ENCODE measurements at regions not wholly inside any gene's neighbourhood (a gene's known extent, or its start where the extent isn't known, plus 50 kb on each side); places are given as distances from the start of the nearest gene placed in this dataset.

DNA sequence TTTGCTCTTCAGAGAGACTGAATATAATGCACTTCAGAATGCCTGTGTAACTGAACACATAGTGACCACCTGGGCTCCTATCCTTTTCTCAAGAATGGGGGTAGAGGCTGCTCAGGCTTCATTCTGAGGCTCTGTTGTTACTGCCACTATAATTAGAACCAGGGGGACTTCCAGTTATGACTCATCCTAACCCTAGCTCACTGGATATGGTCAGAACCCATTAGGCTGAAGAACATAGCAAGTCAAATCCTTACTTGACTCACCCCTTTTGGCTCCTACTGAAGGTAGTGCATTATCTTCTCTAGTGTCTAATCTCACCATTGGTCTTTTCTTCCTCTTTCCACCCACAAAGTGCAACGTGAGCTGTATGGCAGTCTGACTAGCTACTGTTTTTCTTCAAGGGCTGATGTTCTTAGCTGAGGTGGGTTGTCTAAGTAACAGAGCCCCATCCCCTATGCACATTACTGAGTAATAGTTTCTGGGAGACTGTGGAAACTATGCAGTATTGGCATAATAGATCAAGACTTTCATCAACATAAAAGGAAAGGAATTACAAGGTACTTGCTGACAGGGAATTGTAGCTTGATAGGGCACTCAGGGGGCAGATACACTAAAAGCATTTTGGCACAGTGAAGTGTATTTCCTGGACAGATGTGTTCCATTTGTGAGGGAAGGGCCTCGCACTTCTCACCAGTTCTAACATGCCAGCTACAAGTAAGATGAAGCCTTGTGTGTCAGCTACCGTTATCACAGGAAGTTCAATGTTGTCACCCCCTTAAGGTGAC lies 431.0 kb upstream of the MEF2C start:
- no peak for DNase-seq
- WGBS, 2 donors: 41 to 75% methylated on average over 3 of the region's 3 CpGs
- Histone ChIP-seq H3K27ac (peak overlapping the region in 3 of 4 donors; percentile 27 to 63 (median 56)), H3K4me3 (no peak overlapping the region), H3K9me3 (no peaks in the 10 kb centered on the region), H3K4me1 (peaks cover 0 to 34% (median 28%) of the 10 kb centered on the region in 4 donors), H3K27me3 (no peaks in the 10 kb centered on the region), H3K36me3 (no peaks in the 10 kb centered on the region)
- TF ChIP-seq EP300 (IDR thresholded peaks at IDR 0.05): no peak
- no peak for TF ChIP-seq POLR2A (IDR thresholded peaks at IDR 0.05)
- TF ChIP-seq, protein P1, sequence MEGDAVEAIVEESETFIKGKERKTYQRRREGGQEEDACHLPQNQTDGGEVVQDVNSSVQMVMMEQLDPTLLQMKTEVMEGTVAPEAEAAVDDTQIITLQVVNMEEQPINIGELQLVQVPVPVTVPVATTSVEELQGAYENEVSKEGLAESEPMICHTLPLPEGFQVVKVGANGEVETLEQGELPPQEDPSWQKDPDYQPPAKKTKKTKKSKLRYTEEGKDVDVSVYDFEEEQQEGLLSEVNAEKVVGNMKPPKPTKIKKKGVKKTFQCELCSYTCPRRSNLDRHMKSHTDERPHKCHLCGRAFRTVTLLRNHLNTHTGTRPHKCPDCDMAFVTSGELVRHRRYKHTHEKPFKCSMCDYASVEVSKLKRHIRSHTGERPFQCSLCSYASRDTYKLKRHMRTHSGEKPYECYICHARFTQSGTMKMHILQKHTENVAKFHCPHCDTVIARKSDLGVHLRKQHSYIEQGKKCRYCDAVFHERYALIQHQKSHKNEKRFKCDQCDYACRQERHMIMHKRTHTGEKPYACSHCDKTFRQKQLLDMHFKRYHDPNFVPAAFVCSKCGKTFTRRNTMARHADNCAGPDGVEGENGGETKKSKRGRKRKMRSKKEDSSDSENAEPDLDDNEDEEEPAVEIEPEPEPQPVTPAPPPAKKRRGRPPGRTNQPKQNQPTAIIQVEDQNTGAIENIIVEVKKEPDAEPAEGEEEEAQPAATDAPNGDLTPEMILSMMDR (IDR thresholded peaks at IDR 0.05): no peak
- TF ChIP-seq POLR2AphosphoS5 (IDR thresholded peaks at IDR 0.05): no peak
- intact Hi-C loops (cut with DNase I): no loop called here

DNA sequence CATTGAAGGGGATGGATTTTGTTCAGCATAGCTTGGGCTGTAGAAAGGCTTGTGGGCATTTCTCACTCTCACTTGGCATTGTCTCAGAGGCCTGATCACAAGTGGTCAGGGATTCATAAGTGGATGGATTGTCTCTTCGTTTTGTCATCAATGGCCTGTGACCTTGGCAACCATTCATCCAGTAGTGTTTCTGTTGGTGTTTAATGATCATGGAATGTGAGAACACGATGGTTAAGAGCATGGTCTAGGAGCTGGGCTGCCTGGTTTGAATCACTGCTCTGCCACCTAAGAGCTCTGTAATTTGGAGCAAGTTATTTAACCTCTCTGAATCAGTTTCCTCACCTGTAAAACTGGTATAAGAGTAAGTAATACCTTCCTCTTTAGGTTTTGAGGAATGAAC lies 430.1 kb upstream of the MEF2C start:
- H3K4me3 ChIP-seq: no peak overlapping the region
- H3K9me3 ChIP-seq: no peaks in the 10 kb centered on the region
- DNase-seq: no peak
- H3K27ac ChIP-seq: peak overlapping the region in 2 of 4 donors; percentile 56 to 63
- TF ChIP-seq, protein P1 (IDR thresholded peaks at IDR 0.05): no peak
- no peak for TF ChIP-seq POLR2AphosphoS5 (IDR thresholded peaks at IDR 0.05)
- TF ChIP-seq EP300 (IDR thresholded peaks at IDR 0.05): no peak
- TF ChIP-seq POLR2A (IDR thresholded peaks at IDR 0.05): no peak
- H3K27me3 ChIP-seq: no peaks in the 10 kb centered on the region
- peaks cover 0 to 34% (median 28%) of the 10 kb centered on the region in 4 donors for H3K4me1 ChIP-seq
- intact Hi-C loops (cut with DNase I): no loop called here
- H3K36me3 ChIP-seq: no peaks in the 10 kb centered on the region
- 63 to 66% methylated on average over 2 of the region's 2 CpGs for WGBS, 2 donors

DNA sequence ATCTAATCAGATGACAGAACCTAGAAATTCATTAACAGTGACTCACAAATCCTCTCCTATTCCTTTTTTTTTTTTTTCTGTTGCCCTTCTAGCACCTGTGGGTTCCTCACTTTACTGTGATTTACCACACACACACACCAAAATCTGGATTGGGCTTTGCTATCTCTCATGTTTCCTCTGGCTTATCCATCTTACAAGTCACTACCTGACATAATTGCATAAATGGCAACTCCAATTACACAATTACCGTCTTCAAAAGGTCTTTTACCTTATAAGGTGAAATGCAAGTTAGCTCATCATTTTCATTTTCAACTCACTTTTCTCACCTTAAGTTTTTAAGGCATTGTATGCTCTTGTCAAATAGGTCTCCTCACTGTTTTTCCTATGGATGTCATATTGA lies 426.3 kb upstream of the MEF2C start:
- H3K27me3 ChIP-seq: no peaks in the 10 kb centered on the region
- H3K36me3 ChIP-seq: no peaks in the 10 kb centered on the region
- intact Hi-C loops (cut with DNase I): no loop called here
- H3K4me3 ChIP-seq: no peak overlapping the region
- TF ChIP-seq, protein P1 (IDR thresholded peaks at IDR 0.05): no peak
- TF ChIP-seq EP300 (IDR thresholded peaks at IDR 0.05) (no peak), POLR2AphosphoS5 (IDR thresholded peaks at IDR 0.05) (no peak), POLR2A (IDR thresholded peaks at IDR 0.05) (no peak)
- H3K27ac ChIP-seq: no peak overlapping the region
- WGBS, 2 donors: 91 to 93% methylated on average over 1 of the region's 1 CpG
- no peak for DNase-seq
- H3K9me3 ChIP-seq: no peaks in the 10 kb centered on the region
- peaks cover 0 to 19% (median 15%) of the 10 kb centered on the region in 4 donors for H3K4me1 ChIP-seq

DNA sequence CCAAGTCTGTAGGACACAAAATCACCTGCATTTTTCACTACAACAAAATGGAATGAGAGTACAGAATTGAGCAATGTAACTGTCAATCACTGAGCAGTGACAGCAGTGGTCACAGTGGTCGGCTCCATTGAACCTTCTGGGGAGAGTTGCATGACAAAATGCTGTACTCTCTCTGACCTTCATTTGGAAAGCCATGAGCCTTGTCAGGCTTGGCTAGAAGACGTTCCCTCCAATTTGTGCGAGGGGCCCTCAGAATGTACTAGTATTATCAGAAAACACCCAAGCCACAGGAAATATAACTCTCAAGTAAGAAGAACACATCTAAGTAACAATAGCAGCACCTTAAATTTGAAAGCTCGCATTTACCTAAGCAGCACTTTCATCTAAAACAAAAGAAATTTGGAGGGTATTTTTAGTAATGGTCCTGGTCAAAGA lies 425.6 kb upstream of the MEF2C start:
- no peaks in the 10 kb centered on the region for H3K27me3 ChIP-seq
- H3K27ac ChIP-seq: no peak overlapping the region
- no peaks in the 10 kb centered on the region for H3K9me3 ChIP-seq
- peaks cover 0 to 13% (median 9%) of the 10 kb centered on the region in 4 donors for H3K4me1 ChIP-seq
- 64 to 85% methylated on average over 4 of the region's 4 CpGs for WGBS, 2 donors
- intact Hi-C loops (cut with DNase I): no loop called here
- no peak overlapping the region for H3K4me3 ChIP-seq
- TF ChIP-seq POLR2AphosphoS5 (IDR thresholded peaks at IDR 0.05) (no peak), EP300 (IDR thresholded peaks at IDR 0.05) (no peak), POLR2A (IDR thresholded peaks at IDR 0.05) (no peak)
- TF ChIP-seq, protein P1 (IDR thresholded peaks at IDR 0.05): no peak
- DNase-seq: no peak
- H3K36me3 ChIP-seq: no peaks in the 10 kb centered on the region
